ENCODE measurements at regions not wholly inside any gene's neighbourhood (a gene's known extent, or its start where the extent isn't known, plus 50 kb on each side); places are given as distances from the start of the nearest gene placed in this dataset.

GRCh38 chr11:39570526-39570925, 1888.9 kb downstream of the LRRC4C start:
- no peak for TF ChIP-seq CTCF (IDR thresholded peaks at IDR 0.05)
- no peak for TF ChIP-seq POLR2A (IDR thresholded peaks at IDR 0.05)
